CD8-positive, alpha-beta memory T cell (primary cell): ENCODE measurements at regions not wholly inside any gene's neighbourhood (a gene's known extent, or its start where the extent isn't known, plus 50 kb on each side); places are given as distances from the start of the nearest gene placed in this dataset.

Source experiments
- CTCF ChIA-PET: fragments of 350-600 bp; sonication (Branson Sonifier 250); formaldehyde crosslinking; loops from one replicate; lab custom pipeline; 2021; ENCODE audit warnings: antibody characterized with exemption; lab: Charles Lee
- POLR2A ChIA-PET: fragments of 350-600 bp; sonication (Branson Sonifier 250); formaldehyde crosslinking; loops from one replicate; lab custom pipeline; 2021; ENCODE audit warnings: antibody characterized with exemption; lab: Charles Lee
- DNase-seq, 5 donors: peaks; one replicate each; pipeline versions ENCODE4 v3.0.0 to v3.0.0-alpha.2; 2020 to 2022; ENCODE audit warnings: mixed read lengths in 1 of 5
- H3K27ac ChIP-seq: one replicate; pipeline ENCODE4 v1.7.0; 2013; ENCODE audit warnings: low read depth, mild to moderate bottlenecking, low read length, moderate library complexity
- H3K27me3 ChIP-seq: 2 replicates; pipeline ENCODE4 v1.7.0; 2013; ENCODE audit warnings: low read length, mild to moderate bottlenecking; ENCODE audit not compliant: insufficient read depth, poor library complexity, severe bottlenecking
- H3K36me3 ChIP-seq: 2 replicates; pipeline ENCODE4 v1.7.0; 2013; ENCODE audit warnings: mild to moderate bottlenecking, low read length, moderate library complexity; ENCODE audit not compliant: insufficient read depth
- H3K4me1 ChIP-seq: 2 replicates; pipeline ENCODE4 v1.7.0; 2013; ENCODE audit warnings: mild to moderate bottlenecking, low read length, moderate library complexity; ENCODE audit not compliant: insufficient read depth
- H3K4me3 ChIP-seq: 2 replicates; pipeline ENCODE4 v1.7.0; 2013; ENCODE audit warnings: mild to moderate bottlenecking, low read length
- H3K9me3 ChIP-seq: 2 replicates; pipeline ENCODE4 v1.7.0; 2013; ENCODE audit warnings: mild to moderate bottlenecking, low read length
- H3K27ac Mint-ChIP-seq, 8 donors: one replicate each; pipeline ENCODE4 v1.8.0; 2020 to 2021; ENCODE audit warnings: mixed read lengths in 8 of 8, mild to moderate bottlenecking in 6 of 8, inconsistent platforms in 3 of 8, moderate library complexity in 3 of 8
- H3K27me3 Mint-ChIP-seq, 2 donors: one replicate each; pipeline ENCODE4 v1.8.0; 2020 to 2021; ENCODE audit warnings: mixed read lengths in 2 of 2, mild to moderate bottlenecking in 1 of 2, moderate library complexity in 1 of 2
- H3K36me3 Mint-ChIP-seq, 3 donors: one replicate each; pipeline ENCODE4 v1.8.0; 2020 to 2021; ENCODE audit warnings: mixed read lengths in 3 of 3, inconsistent platforms in 1 of 3, mild to moderate bottlenecking in 1 of 3
- H3K4me1 Mint-ChIP-seq, 3 donors: one replicate each; pipeline ENCODE4 v1.8.0; 2020 to 2021; ENCODE audit warnings: mixed read lengths in 3 of 3, inconsistent platforms in 1 of 3, mild to moderate bottlenecking in 1 of 3
- H3K4me3 Mint-ChIP-seq, 7 donors: one replicate each; pipeline ENCODE4 v1.8.0; 2020 to 2021; ENCODE audit warnings: mixed read lengths in 7 of 7, mild to moderate bottlenecking in 6 of 7, moderate library complexity in 4 of 7, inconsistent platforms in 2 of 7
- H3K9me3 Mint-ChIP-seq, 5 donors: one replicate each; pipeline ENCODE4 v1.8.0; 2020 to 2022; ENCODE audit warnings: mixed read lengths in 5 of 5, mild to moderate bottlenecking in 3 of 5, moderate library complexity in 2 of 5, inconsistent platforms in 1 of 5

- Mint-ChIP-seq H3K4me3 (peak overlapping the region in 2 of 7 donors; percentile 57 to 82), H3K4me1 (peaks cover 29 to 42% (median 42%) of the 10 kb centered on the region in 3 donors), H3K9me3 (no peaks in the 10 kb centered on the region), H3K27ac (peak overlapping the region in 5 of 8 donors; percentile 2 to 85 (median 71)), H3K27me3 (peaks cover 0 to 4% of the 10 kb centered on the region in 2 donors), H3K36me3 (no peaks in the 10 kb centered on the region)
- Histone ChIP-seq H3K27me3 (no peaks in the 10 kb centered on the region), H3K36me3 (no peaks in the 10 kb centered on the region), H3K9me3 (no peaks in the 10 kb centered on the region), H3K4me3 (no peak overlapping the region), H3K4me1 (peaks cover 33% of the 10 kb centered on the region), H3K27ac (no peak overlapping the region)
- DNase-seq = no peak
- ChIA-PET CTCF (interaction anchor here (1.4 to 4.3 kb wide), 2 partner anchors 23 to 67 kb away, joined by 3 to 44 read pairs; no protein-coding TSS in a partner anchor), POLR2A (interaction anchor here (0.7 kb wide), 1 partner anchor 175 kb away, joined by 3 read pairs; no protein-coding TSS in a partner anchor)
These were observed 57.4 kb upstream of the PPP2R5C start for GRCh38 chr14:101704140-101704539.

- H3K27ac Mint-ChIP-seq = peak overlapping the region in 7 of 8 donors; percentile 65 to 98 (median 93)
- H3K27me3 ChIP-seq = no peaks in the 10 kb centered on the region
- no peaks in the 10 kb centered on the region for H3K27me3 Mint-ChIP-seq
- H3K27ac ChIP-seq = peak overlapping the region; percentile 29
- H3K4me1 Mint-ChIP-seq = peaks cover 36 to 56% (median 49%) of the 10 kb centered on the region in 3 donors
- peak overlapping the region in 6 of 7 donors; percentile 62 to 85 (median 76) for H3K4me3 Mint-ChIP-seq
- ChIA-PET CTCF (interaction anchor here (0.8 to 4.3 kb wide), 18 partner anchors 12 to 318 kb away, joined by 3 to 44 read pairs (median 7); no protein-coding TSS in a partner anchor), POLR2A (interaction anchor here (0.6 to 3.2 kb wide), 11 partner anchors 16 to 259 kb away, joined by 3 to 25 read pairs (median 6); no protein-coding TSS in a partner anchor)
- no peaks in the 10 kb centered on the region for H3K9me3 Mint-ChIP-seq
- peaks cover 33% of the 10 kb centered on the region for H3K4me1 ChIP-seq
- H3K9me3 ChIP-seq = no peaks in the 10 kb centered on the region
- DNase-seq = peak; percentile 55 to 78 (median 66)
- no peaks in the 10 kb centered on the region for H3K36me3 ChIP-seq
- H3K36me3 Mint-ChIP-seq = no peaks in the 10 kb centered on the region
- H3K4me3 ChIP-seq = no peak overlapping the region
These were observed 55.6 kb upstream of the PPP2R5C start for GRCh38 chr14:101705733-101706508.

DNA sequence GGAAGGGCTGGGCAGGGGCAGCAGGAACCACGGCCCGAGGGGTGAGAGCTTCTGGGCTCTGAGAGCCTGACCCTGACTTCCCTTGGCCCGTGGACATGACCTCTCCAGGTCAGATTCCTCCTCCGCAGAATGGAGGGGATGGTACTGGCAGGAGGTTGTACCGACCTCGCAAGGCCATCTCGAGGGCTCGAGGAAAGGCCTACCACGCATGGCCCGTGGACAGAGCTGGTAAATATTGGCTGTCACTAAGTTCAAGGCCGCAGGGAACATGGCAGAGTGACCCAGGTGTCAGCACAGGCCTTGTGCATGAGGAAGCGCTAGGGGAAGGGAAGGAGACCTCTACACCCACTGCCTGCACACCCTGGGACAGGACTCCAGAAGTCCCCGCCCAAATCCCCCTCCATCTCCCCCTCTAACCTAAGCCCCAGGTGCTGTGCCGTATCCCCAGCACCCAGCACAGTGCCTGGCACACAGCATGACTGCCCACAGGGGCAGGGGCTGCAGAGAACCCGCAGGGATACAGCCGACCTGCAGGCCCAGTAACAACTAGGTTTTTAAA lies 54.9 kb upstream of the PPP2R5C start:
- Histone ChIP-seq H3K9me3 (no peaks in the 10 kb centered on the region), H3K36me3 (no peaks in the 10 kb centered on the region), H3K4me1 (peaks cover 39% of the 10 kb centered on the region), H3K4me3 (no peak overlapping the region), H3K27ac (peak overlapping the region; percentile 29), H3K27me3 (no peaks in the 10 kb centered on the region)
- Mint-ChIP-seq H3K27ac (peak overlapping the region; percentile 51 to 97 (median 90)), H3K4me1 (peaks cover 40 to 63% (median 52%) of the 10 kb centered on the region in 3 donors), H3K36me3 (no peaks in the 10 kb centered on the region), H3K9me3 (no peaks in the 10 kb centered on the region), H3K4me3 (peak overlapping the region in 5 of 7 donors; percentile 28 to 85 (median 54)), H3K27me3 (no peaks in the 10 kb centered on the region)
- ChIA-PET POLR2A (interaction anchor here (0.7 to 3.2 kb wide), 18 partner anchors 16 to 259 kb away, joined by 3 to 25 read pairs (median 4); partner anchors contain the start of gene DYNC1H1), CTCF (interaction anchor here (0.8 to 4.3 kb wide), 32 partner anchors 11 to 608 kb away, joined by 3 to 44 read pairs (median 4); no protein-coding TSS in a partner anchor)
- no peak for DNase-seq

DNA sequence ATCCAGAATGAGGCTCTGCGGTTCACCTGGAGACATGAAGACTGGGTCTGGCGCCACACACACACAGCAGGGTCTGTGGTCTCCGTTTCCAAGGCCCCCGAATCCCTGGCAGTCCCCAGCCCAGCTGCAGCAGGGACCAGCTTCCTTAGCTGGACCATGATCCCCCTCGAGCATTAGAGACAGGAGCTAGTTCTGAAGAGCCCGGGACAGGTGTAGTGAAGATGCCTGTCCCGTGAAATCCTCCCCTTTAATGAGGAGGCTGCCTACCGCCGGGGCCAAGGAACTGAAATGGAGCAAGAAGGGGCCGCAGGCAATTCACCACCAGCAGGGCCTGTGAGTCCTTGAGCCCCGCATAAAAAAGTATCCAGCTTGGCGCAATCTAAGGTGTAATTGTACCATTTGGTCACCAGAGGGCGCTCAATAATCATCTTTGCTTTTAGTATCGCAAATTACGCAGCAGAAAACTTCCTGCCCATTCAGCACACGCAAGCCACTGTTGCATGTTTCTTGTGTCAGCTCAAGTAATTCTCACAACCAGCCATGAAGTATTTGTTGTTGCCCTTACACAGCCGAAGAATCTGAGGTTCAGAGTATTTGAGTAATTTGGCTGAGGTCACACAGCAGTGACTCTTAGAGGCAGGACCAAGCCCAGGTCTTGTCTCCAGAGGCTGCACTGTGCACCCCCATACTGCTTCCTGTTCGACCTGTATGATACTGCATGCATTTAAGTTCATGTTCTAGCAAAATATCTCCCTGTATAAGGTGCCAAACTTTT lies 54.3 kb upstream of the PPP2R5C start:
- Histone ChIP-seq H3K27ac (peak overlapping the region; percentile 29), H3K4me1 (peaks cover 39% of the 10 kb centered on the region)
- POLR2A ChIA-PET = interaction anchor here (0.7 to 3.2 kb wide), 15 partner anchors 15 to 257 kb away, joined by 3 to 25 read pairs (median 5); partner anchors contain the start of gene DYNC1H1

GRCh38 chr14:101707863-101708620 lies 53.5 kb upstream of the PPP2R5C start:
- Histone ChIP-seq H3K9me3 (no peaks in the 10 kb centered on the region), H3K4me3 (peak overlapping the region; percentile 24), H3K27me3 (no peaks in the 10 kb centered on the region), H3K27ac (no peak overlapping the region), H3K36me3 (no peaks in the 10 kb centered on the region), H3K4me1 (peaks cover 39% of the 10 kb centered on the region)
- Mint-ChIP-seq H3K4me1 (peaks cover 40 to 63% (median 52%) of the 10 kb centered on the region in 3 donors), H3K27me3 (no peaks in the 10 kb centered on the region), H3K36me3 (no peaks in the 10 kb centered on the region), H3K27ac (peak overlapping the region; percentile 65 to 97 (median 92)), H3K9me3 (no peaks in the 10 kb centered on the region), H3K4me3 (peak overlapping the region in 6 of 7 donors; percentile 47 to 85 (median 69))
- no peak for DNase-seq
- ChIA-PET POLR2A (interaction anchor here (1.0 to 3.2 kb wide), 9 partner anchors 14 to 256 kb away, joined by 3 to 25 read pairs (median 6); partner anchors contain the start of gene DYNC1H1), CTCF (interaction anchor here (0.8 to 4.3 kb wide), 25 partner anchors 10 to 607 kb away, joined by 3 to 44 read pairs (median 6); no protein-coding TSS in a partner anchor)

More for the DNA sequence above, 54.3 kb upstream of the PPP2R5C start:
- Histone ChIP-seq H3K27me3 (no peaks in the 10 kb centered on the region), H3K4me3 (peak overlapping the region; percentile 24), H3K9me3 (no peaks in the 10 kb centered on the region), H3K36me3 (no peaks in the 10 kb centered on the region)
- Mint-ChIP-seq H3K27ac (peak overlapping the region; percentile 65 to 97 (median 92)), H3K9me3 (no peaks in the 10 kb centered on the region), H3K4me1 (peaks cover 40 to 63% (median 52%) of the 10 kb centered on the region in 3 donors), H3K27me3 (no peaks in the 10 kb centered on the region), H3K36me3 (no peaks in the 10 kb centered on the region), H3K4me3 (peak overlapping the region; percentile 28 to 85 (median 68))
- CTCF ChIA-PET = interaction anchor here (0.6 to 4.3 kb wide), 35 partner anchors 11 to 607 kb away, joined by 3 to 44 read pairs (median 4); no protein-coding TSS in a partner anchor
- DNase-seq = peak in 4 of 5 donors; percentile 49 to 79 (median 76)

- Histone ChIP-seq H3K9me3 (no peaks in the 10 kb centered on the region), H3K4me3 (no peak overlapping the region), H3K27ac (peak overlapping the region; percentile 74), H3K4me1 (peaks cover 44% of the 10 kb centered on the region), H3K36me3 (no peaks in the 10 kb centered on the region), H3K27me3 (no peaks in the 10 kb centered on the region)
- H3K4me3 Mint-ChIP-seq = no peak overlapping the region
- no peaks in the 10 kb centered on the region for H3K36me3 Mint-ChIP-seq
- ChIA-PET CTCF (interaction anchor here (0.9 to 2.9 kb wide), 6 partner anchors 13 to 605 kb away, joined by 3 to 29 read pairs (median 4); no protein-coding TSS in a partner anchor), POLR2A (interaction anchor here (0.6 to 0.8 kb wide), 3 partner anchors 9 to 391 kb away, joined by 3 read pairs; no protein-coding TSS in a partner anchor)
- no peak for DNase-seq
- H3K27me3 Mint-ChIP-seq = no peaks in the 10 kb centered on the region
- peak overlapping the region in 6 of 8 donors; percentile 20 to 96 (median 70) for H3K27ac Mint-ChIP-seq
- peaks cover 45 to 68% (median 58%) of the 10 kb centered on the region in 3 donors for H3K4me1 Mint-ChIP-seq
- H3K9me3 Mint-ChIP-seq = peaks cover 0 to 3% (median 0%) of the 10 kb centered on the region in 5 donors
These were observed 52.5 kb upstream of the PPP2R5C start for GRCh38 chr14:101708853-101709532.
